B cell (primary cell): ENCODE measurements at regions not wholly inside any gene's neighbourhood (a gene's known extent, or its start where the extent isn't known, plus 50 kb on each side); places are given as distances from the start of the nearest gene placed in this dataset.

ENCODE experiments used
- ATAC-seq: fragments of 200-7000 bp; cut with Tn5 transposase; one replicate; pipeline ENCODE4 v1.10.0; 2021; ENCODE audit warnings: low read depth, mild to moderate bottlenecking, moderate number of reproducible peaks, moderate library complexity
- CTCF ChIA-PET: fragments of 350-600 bp; sonication (Branson Sonifier 250); formaldehyde crosslinking; loops from one replicate; lab custom pipeline; 2021; ENCODE audit warnings: antibody characterized with exemption, inconsistent platforms; lab: Charles Lee
- POLR2A ChIA-PET: fragments of 350-600 bp; sonication (Branson Sonifier 250); formaldehyde crosslinking; loops from one replicate; lab custom pipeline; 2021; ENCODE audit warnings: antibody characterized with exemption; lab: Charles Lee
- DNase-seq: peaks from one replicate; pipeline ENCODE4 v3.0.0; 2013
- H2AFZ ChIP-seq: 2 replicates; pipeline ENCODE4 v1.6.1; 2012; ENCODE audit warnings: mild to moderate bottlenecking, low read depth, low read length; ENCODE audit not compliant: insufficient read depth, poor library complexity, severe bottlenecking
- H3K27ac ChIP-seq, 2 donors: 1 replicate in 1 of 2; 2 replicates in 1 of 2; pipeline ENCODE4 v1.5.1; 2012 to 2013; ENCODE audit warnings: low read length in 2 of 2, mild to moderate bottlenecking in 2 of 2, moderate library complexity in 1 of 2
- H3K27me3 ChIP-seq, 4 experiments: fragments of 200-600 bp in 1 of 4; sonication (generic) in 1 of 4; replicated peaks in 1 of 4; 1 replicate in 2 of 4; 2 replicates in 2 of 4; pipeline versions ENCODE4 v1.6.1 to v1.7.0; 2013 to 2016; ENCODE audit warnings: low read length in 3 of 4, mild to moderate bottlenecking in 2 of 4, mixed read lengths in 1 of 4, moderate library complexity in 1 of 4; ENCODE audit not compliant: insufficient read depth in 4 of 4, control insufficient read depth in 3 of 4; ENCODE audit errors: control extremely low read depth in 1 of 4
- H3K36me3 ChIP-seq, 2 experiments: replicated peaks in 1 of 2; 1 replicate in 1 of 2; 2 replicates in 1 of 2; pipeline versions ENCODE4 v1.6.1 to v1.7.1; 2013; ENCODE audit warnings: low read length in 1 of 2; ENCODE audit not compliant: insufficient read depth in 2 of 2, control insufficient read depth in 1 of 2; ENCODE audit errors: control extremely low read depth in 1 of 2, extremely low read depth in 1 of 2
- H3K4me1 ChIP-seq, 2 donors: fragments of 200-600 bp in 1 of 2; sonication (generic) in 1 of 2; 1 replicate in 1 of 2; 2 replicates in 1 of 2; pipeline versions ENCODE4 v1.5.1 to v1.6.1; 2013 to 2017; ENCODE audit warnings: low read length in 2 of 2; ENCODE audit not compliant: control insufficient read depth in 2 of 2, insufficient read depth in 2 of 2
- H3K4me2 ChIP-seq: replicated peaks from 2 replicates; pipeline ENCODE3; 2012; ENCODE audit warnings: mild to moderate bottlenecking, low read depth, low read length; ENCODE audit not compliant: poor library complexity, severe bottlenecking
- H3K4me3 ChIP-seq, 5 experiments: fragments of 200-600 bp in 1 of 5; sonication (generic) in 1 of 5; 1 replicate in 3 of 5; 2 replicates in 2 of 5; pipeline versions ENCODE4 v1.5.1 to v1.7.0; 2011 to 2016; ENCODE audit warnings: low read length in 4 of 5, mild to moderate bottlenecking in 4 of 5, low read depth in 2 of 5, control low read depth in 1 of 5, moderate library complexity in 1 of 5; ENCODE audit not compliant: insufficient read depth in 1 of 5; ENCODE audit errors: control extremely low read depth in 1 of 5, extremely low read depth in 1 of 5
- H3K79me2 ChIP-seq: fragments of 200-600 bp; sonication (generic); one replicate; pipeline ENCODE4 v1.6.0; 2016; ENCODE audit warnings: low read length; ENCODE audit not compliant: control insufficient read depth, insufficient read depth
- H3K9ac ChIP-seq: fragments of 200-600 bp; sonication (generic); 2 replicates; pipeline ENCODE4 v1.6.1; 2017; ENCODE audit warnings: mild to moderate bottlenecking, low read length, moderate library complexity
- H3K9me3 ChIP-seq, 3 donors: one replicate each; pipeline versions ENCODE4 v1.6.1 to v1.7.1; 2013; ENCODE audit warnings: low read length in 2 of 3; ENCODE audit not compliant: control insufficient read depth in 2 of 3, insufficient read depth in 1 of 3; ENCODE audit errors: control extremely low read depth in 1 of 3
- H4K20me1 ChIP-seq: 2 replicates; pipeline ENCODE4 v1.6.0; 2012; ENCODE audit warnings: mild to moderate bottlenecking, low read length; ENCODE audit not compliant: insufficient read depth, control insufficient read depth, poor library complexity, severe bottlenecking
- H3K27ac Mint-ChIP-seq: one replicate; pipeline ENCODE4 v1.8.0; 2021; ENCODE audit warnings: mixed read lengths
- H3K27me3 Mint-ChIP-seq: one replicate; pipeline ENCODE4 v1.8.0; 2021; ENCODE audit warnings: mixed read lengths
- H3K4me1 Mint-ChIP-seq: one replicate; pipeline ENCODE4 v1.8.0; 2021; ENCODE audit warnings: mixed read lengths
- H3K4me3 Mint-ChIP-seq: one replicate; pipeline ENCODE4 v1.8.0; 2021; ENCODE audit warnings: mixed read lengths
- H3K9me3 Mint-ChIP-seq: one replicate; pipeline ENCODE4 v1.8.0; 2022; ENCODE audit warnings: mixed read lengths; ENCODE audit not compliant: insufficient read depth
- EZH2 ChIP-seq: IDR thresholded peaks from 2 replicates; pipeline ENCODE4 v1.6.1; 2012; ENCODE audit warnings: borderline replicate concordance, low read depth, mild to moderate bottlenecking, moderate library complexity, low read length; ENCODE audit not compliant: insufficient read depth, poor library complexity, severe bottlenecking
- WGBS: methylation state at CpG from one replicate; pipeline ENCODE4 v1.1.5; 2013; ENCODE audit warnings: missing lambda C conversion rate; ENCODE audit not compliant: insufficient coverage; 5-methylcytosine and 5-hydroxymethylcytosine counted together
- intact Hi-C: fragments of 100-400 bp; cut with micrococcal nuclease; formaldehyde crosslinking; loops from one replicate; pipeline ENCODE4 v1.10.0; 2022
- TF ChIP-seq, protein P1 (sequence below): fragments of 200-600 bp; IDR thresholded peaks from one replicate; pipeline ENCODE4 v1.8.0; 2022; ENCODE audit warnings: antibody characterized with exemption, mild to moderate bottlenecking

DNA sequence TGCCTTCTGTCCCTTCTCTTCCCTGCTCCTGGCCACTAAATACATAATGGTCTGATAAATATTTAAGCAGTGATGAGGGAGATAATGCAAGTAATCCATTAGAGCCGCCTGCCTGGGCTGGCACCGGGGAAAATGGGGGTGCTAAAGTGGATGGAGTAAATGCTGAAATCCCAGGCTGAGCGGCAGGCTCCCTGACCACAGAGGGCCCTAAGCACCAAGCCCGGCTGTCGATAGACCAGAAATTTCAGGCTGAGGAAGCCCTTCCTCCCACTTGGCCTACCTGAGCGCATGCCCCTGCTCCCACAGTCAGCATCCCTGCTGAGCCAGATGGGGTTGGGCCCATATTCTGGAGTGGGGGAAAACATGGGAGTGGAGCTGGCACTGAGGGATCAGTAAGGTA lies 197.5 kb upstream of the SKOR2 start:
- Histone ChIP-seq H3K9me3 (peaks cover 0 to 8% (median 0%) of the 10 kb centered on the region in 3 donors), H3K27me3 (peaks cover 0 to 4% (median 0%) of the 10 kb centered on the region in 4 experiments), H3K79me2 (no peaks in the 10 kb centered on the region), H3K4me3 (no peak overlapping the region), H3K4me1 (no peaks in the 10 kb centered on the region), H3K27ac (no peak overlapping the region), H2AFZ (no peak overlapping the region), H3K9ac (no peak overlapping the region), H4K20me1 (no peaks in the 10 kb centered on the region), H3K36me3 (no peaks in the 10 kb centered on the region), H3K4me2 (no peak overlapping the region)
- peaks cover 3% of the 10 kb centered on the region for H3K9me3 Mint-ChIP-seq
- H3K4me3 Mint-ChIP-seq = no peak overlapping the region
- DNase-seq (no peak), ATAC-seq (no peak)
- H3K4me1 Mint-ChIP-seq = no peaks in the 10 kb centered on the region
- ChIA-PET POLR2A (no interaction called here), CTCF (no interaction called here)
- 93% methylated on average over 4 of the region's 6 CpGs for WGBS
- H3K27ac Mint-ChIP-seq = no peak overlapping the region
- intact Hi-C loops = no loop called here
- peaks cover 5% of the 10 kb centered on the region for H3K27me3 Mint-ChIP-seq
- TF ChIP-seq, protein P1, sequence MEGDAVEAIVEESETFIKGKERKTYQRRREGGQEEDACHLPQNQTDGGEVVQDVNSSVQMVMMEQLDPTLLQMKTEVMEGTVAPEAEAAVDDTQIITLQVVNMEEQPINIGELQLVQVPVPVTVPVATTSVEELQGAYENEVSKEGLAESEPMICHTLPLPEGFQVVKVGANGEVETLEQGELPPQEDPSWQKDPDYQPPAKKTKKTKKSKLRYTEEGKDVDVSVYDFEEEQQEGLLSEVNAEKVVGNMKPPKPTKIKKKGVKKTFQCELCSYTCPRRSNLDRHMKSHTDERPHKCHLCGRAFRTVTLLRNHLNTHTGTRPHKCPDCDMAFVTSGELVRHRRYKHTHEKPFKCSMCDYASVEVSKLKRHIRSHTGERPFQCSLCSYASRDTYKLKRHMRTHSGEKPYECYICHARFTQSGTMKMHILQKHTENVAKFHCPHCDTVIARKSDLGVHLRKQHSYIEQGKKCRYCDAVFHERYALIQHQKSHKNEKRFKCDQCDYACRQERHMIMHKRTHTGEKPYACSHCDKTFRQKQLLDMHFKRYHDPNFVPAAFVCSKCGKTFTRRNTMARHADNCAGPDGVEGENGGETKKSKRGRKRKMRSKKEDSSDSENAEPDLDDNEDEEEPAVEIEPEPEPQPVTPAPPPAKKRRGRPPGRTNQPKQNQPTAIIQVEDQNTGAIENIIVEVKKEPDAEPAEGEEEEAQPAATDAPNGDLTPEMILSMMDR = no peak
- no peak for TF ChIP-seq EZH2

DNA sequence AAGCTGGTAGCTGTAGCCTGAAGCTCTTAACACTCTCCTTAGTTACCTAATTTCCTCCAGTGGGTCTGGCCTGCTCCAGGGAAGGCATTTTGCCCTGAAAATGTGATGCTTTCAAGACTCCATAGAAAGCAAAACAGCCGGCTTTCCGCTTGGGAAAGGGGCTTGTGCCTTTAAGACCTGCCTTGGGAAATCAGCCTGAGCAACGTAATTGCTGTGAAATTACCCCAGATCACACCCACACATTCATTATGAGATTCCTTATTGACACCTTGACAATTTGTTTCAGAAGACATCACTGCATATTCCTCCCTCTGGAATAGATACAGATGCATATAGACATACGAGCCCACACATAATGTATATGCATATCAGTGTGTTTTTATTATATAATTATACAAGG lies 190.5 kb upstream of the SKOR2 start:
- ChIA-PET CTCF (no interaction called here), POLR2A (no interaction called here)
- intact Hi-C loops = no loop called here
- H2AFZ ChIP-seq = no peak overlapping the region
- no peak overlapping the region for H3K9ac ChIP-seq
- H3K27me3 Mint-ChIP-seq = peaks cover 32% of the 10 kb centered on the region
- H3K4me1 ChIP-seq = no peaks in the 10 kb centered on the region
- TF ChIP-seq EZH2 = no peak
- TF ChIP-seq, protein P1 = no peak
- H3K27ac Mint-ChIP-seq = no peak overlapping the region
- peaks cover 3% of the 10 kb centered on the region for H3K9me3 Mint-ChIP-seq
- no peaks in the 10 kb centered on the region for H3K4me1 Mint-ChIP-seq
- no peak overlapping the region for H3K4me3 Mint-ChIP-seq
- no peaks in the 10 kb centered on the region for H3K79me2 ChIP-seq
- H3K27me3 ChIP-seq = peaks cover 0 to 13% (median 0%) of the 10 kb centered on the region in 4 experiments
- H3K36me3 ChIP-seq = no peaks in the 10 kb centered on the region
- ATAC-seq (no peak), DNase-seq (no peak)
- no peaks in the 10 kb centered on the region for H4K20me1 ChIP-seq
- 66% methylated on average over 3 of the region's 4 CpGs for WGBS
- peaks cover 0 to 7% (median 0%) of the 10 kb centered on the region in 3 donors for H3K9me3 ChIP-seq
- no peak overlapping the region for H3K27ac ChIP-seq
- H3K4me2 ChIP-seq = no peak overlapping the region
- H3K4me3 ChIP-seq = no peak overlapping the region
